ENCODE measurements at regions not wholly inside any gene's neighbourhood (a gene's known extent, or its start where the extent isn't known, plus 50 kb on each side); places are given as distances from the start of the nearest gene placed in this dataset.

DNA sequence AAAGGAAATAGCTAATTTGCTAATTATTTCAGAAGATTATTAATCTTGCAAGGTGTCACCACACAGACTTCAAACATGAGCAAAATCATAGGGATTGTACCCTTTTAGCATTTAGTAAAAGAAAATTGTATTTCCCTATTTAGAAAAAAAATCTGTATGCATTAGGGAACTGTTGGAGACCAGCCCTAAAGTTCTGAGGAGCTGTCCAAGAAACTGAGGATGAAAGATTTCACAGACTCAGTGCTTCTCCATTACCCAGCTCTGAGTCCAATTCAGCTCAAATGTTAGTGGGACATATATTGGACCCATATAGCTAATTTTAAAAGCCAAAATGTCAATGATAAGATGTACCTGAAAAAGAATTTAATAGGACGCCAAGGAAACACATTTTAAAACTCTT lies 271.7 kb downstream of the SNX10 start:
- BruUV-seq (replicated peaks) = no TSS peak
- dilution Hi-C loops (cut with HindIII; ENCODE audit: low sequenced_read_pairs, unreplicated experiment) = no loop called here
- H3K23ac ChIP-seq (ENCODE audit: low read depth, low read length) = no peak overlapping the region

More for the DNA sequence above, 271.7 kb downstream of the SNX10 start:
- Histone ChIP-seq H4K8ac (ENCODE audit: low read depth in 2 of 2, low read length in 2 of 2) (no peak overlapping the region), H4K20me1 (ENCODE audit: insufficient read depth, low read length) (no peaks in the 10 kb centered on the region), H3K9ac (ENCODE audit: low read depth, low read length) (no peak overlapping the region), H3K18ac (ENCODE audit: low read depth, low read length) (no peak overlapping the region), H2AK9ac (replicated peaks; ENCODE audit: low read depth, low read length, poor library complexity) (no peak overlapping the region), H2BK15ac (ENCODE audit: low read depth, low read length) (no peak overlapping the region), H4K91ac (ENCODE audit: insufficient read depth, low read depth, low read length) (no peak overlapping the region), H3K9me1 (ENCODE audit: insufficient read depth, low read length) (no peaks in the 10 kb centered on the region), H4K5ac (ENCODE audit: low read depth, low read length) (no peak overlapping the region), H3K56ac (ENCODE audit: extremely low read depth, insufficient read depth, low read length) (no peak overlapping the region), H3K27me3 (ENCODE audit: control insufficient read depth, insufficient read depth, low read length) (no peaks in the 10 kb centered on the region), H3K36me3 (ENCODE audit: control insufficient read depth, insufficient read depth, low read length) (no peaks in the 10 kb centered on the region), H3K14ac (replicated peaks; ENCODE audit: low read depth, low read length) (no peak overlapping the region), H2BK20ac (ENCODE audit: low read depth, low read length) (no peak overlapping the region), H2AK5ac (ENCODE audit: low read depth, low read length) (no peak overlapping the region), H2BK120ac (ENCODE audit: low read depth, low read length) (no peak overlapping the region), H3K4me3 (ENCODE audit: insufficient read depth, low read depth, low read length) (no peak overlapping the region), H3K27ac (ENCODE audit: insufficient read depth, low read length) (no peak overlapping the region), H3K79me1 (ENCODE audit: low read depth in 1 of 2, low read length in 2 of 2) (no peaks in the 10 kb centered on the region), H2BK5ac (ENCODE audit: low read depth, low read length, poor library complexity, severe bottlenecking) (no peak overlapping the region), H2AFZ (replicated peaks; ENCODE audit: low read length, poor library complexity) (no peak overlapping the region), H3K4ac (ENCODE audit: low read depth, low read length) (no peak overlapping the region), H3K4me1 (ENCODE audit: control insufficient read depth, insufficient read depth, low read length) (no peaks in the 10 kb centered on the region), H3K9me3 (ENCODE audit: control insufficient read depth, insufficient read depth, low read length) (no peaks in the 10 kb centered on the region), H3K4me2 (ENCODE audit: low read depth, low read length) (no peak overlapping the region)
- intact Hi-C loops (cut with micrococcal nuclease) (no loop called here), in situ Hi-C loops (cut with MboI; ENCODE audit: low sequenced_read_pairs) (no loop called here)
- no CpG with 5 or more reads among the region's 1 CpG for WGBS, 2 experiments (ENCODE audit: extremely low coverage in 2 of 2, insufficient read length in 1 of 2)
- DNase-seq (no peak), ATAC-seq (ENCODE audit: low read depth) (no peak)
- TF ChIP-seq CEBPB (IDR thresholded peaks at IDR 0.05; ENCODE audit: low read depth, low read length) (no peak), CHD1 (IDR thresholded peaks at IDR 0.05; ENCODE audit: low read depth, low read length) (no peak)
- ChIA-PET CTCF (no interaction called here), POLR2A (ENCODE audit: unreplicated experiment) (no interaction called here)
